22Rv1 (cell line): ENCODE measurements at regions not wholly inside any gene's neighbourhood (a gene's known extent, or its start where the extent isn't known, plus 50 kb on each side); places are given as distances from the start of the nearest gene placed in this dataset.
"Not testable (repeated sequence)": the region's sequence is repeated elsewhere in the genome, so short reads cannot be mapped to it uniquely, and the experiment has no call there.

Source experiments
- H3K27ac ChIP-seq: fragments of 450-650 bp; 2 replicates; pipeline ENCODE4 v1.5.1; 2017
- CTCF ChIP-seq: fragments of 450-650 bp; IDR thresholded peaks from 2 replicates; pipeline ENCODE4 v1.5.1; 2017; ENCODE audit warnings: mild to moderate bottlenecking
- ZFX ChIP-seq: fragments of 450-650 bp; IDR thresholded peaks from 2 replicates; pipeline ENCODE4 v1.6.1; 2017; ENCODE audit warnings: antibody characterized with exemption, borderline replicate concordance

GRCh38 chr4:55269470-55269869, 76.6 kb upstream of the SRD5A3 start:
- TF ChIP-seq CTCF, result no peak
- no peak for TF ChIP-seq ZFX

DNA sequence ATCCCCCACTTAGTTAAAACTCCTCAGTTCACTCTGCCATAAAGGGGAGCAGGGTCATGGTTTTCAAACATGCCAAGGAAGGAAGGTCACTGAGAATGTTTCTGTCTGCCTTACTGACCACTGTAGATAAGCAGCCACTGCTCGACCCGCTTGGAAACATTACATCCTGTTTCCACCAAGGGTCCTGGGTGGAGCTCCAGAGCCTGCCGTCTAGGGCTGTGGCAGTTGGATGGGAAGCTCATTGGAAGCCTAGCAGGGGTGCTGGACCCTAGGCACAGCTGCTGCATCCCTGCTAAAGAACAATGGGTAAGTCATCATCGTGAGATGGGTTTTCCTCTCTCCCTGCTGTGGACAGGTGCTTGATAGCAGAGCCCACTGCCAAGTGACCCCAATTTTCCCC, 76.0 kb upstream of the SRD5A3 start:
- TF ChIP-seq CTCF, result no peak
- no peak for TF ChIP-seq ZFX

More at GRCh38 chr4:55269470-55269869, 76.6 kb upstream of the SRD5A3 start:
- no peak overlapping the region for H3K27ac ChIP-seq

DNA sequence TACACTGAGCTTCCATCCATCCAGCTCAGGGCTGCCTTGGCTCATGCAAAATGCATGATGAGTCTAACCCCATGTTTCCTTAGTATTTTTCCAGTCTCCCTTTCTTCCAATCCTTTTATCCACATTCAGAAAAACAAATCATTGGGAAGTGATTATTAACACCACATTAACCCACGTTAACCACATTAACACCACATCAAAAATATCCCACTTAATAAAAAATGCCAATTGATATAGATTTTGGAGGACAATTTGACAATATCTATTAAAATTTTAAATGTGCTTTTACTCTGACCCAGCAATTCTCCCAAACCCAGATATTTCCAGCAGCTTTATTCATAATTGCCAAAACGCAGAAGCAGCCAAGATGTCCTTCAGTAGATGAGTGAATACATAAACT, 75.6 kb upstream of the SRD5A3 start:
- H3K27ac ChIP-seq, result no peak overlapping the region
- TF ChIP-seq CTCF (no peak), ZFX (no peak)

More for the DNA sequence above, 76.0 kb upstream of the SRD5A3 start:
- no peak overlapping the region for H3K27ac ChIP-seq

GRCh38 chr4:55272102-55272501, 73.9 kb upstream of the SRD5A3 start:
- TF ChIP-seq CTCF (no peak), ZFX (no peak)
- no peak overlapping the region for H3K27ac ChIP-seq

DNA sequence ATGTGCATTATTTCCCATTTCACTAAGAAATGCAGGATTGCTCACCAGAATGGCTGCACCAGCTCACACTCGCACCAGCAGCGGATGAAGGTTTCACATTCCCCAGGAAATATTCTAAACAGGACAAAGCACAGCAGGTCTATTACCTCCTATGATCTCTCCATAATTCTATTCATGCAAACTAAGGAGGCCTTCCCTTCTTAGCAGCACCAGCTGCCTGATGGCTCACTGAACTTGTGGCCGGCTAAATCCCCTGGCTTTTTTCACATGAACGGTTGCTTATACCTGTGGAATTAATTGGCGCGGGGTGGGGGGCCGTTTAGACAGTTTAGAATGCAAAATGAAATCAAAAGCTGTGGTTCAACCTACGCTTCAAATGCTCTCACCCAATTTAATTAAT, 73.5 kb upstream of the SRD5A3 start:
- H3K27ac ChIP-seq, result no peak overlapping the region
- TF ChIP-seq CTCF, result no peak
- TF ChIP-seq ZFX, result no peak

DNA sequence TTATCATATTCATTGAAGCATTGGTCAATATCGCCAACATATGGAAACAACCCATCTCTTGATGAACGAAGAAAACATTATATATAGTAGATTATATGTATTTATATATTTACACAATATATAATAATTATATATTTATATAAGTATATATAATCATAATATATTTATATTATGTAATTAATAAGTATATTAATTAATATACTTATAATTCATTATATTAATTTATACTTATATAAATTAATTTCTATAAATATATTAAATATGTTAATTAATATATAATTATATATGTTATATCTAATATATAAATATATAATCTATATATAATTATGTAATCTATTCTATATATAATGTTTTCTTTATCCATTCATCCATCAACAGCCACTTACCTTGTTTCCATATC, 69.0 kb upstream of the SRD5A3 start:
- no peak overlapping the region for H3K27ac ChIP-seq
- TF ChIP-seq ZFX (no peak), CTCF (no peak)

DNA sequence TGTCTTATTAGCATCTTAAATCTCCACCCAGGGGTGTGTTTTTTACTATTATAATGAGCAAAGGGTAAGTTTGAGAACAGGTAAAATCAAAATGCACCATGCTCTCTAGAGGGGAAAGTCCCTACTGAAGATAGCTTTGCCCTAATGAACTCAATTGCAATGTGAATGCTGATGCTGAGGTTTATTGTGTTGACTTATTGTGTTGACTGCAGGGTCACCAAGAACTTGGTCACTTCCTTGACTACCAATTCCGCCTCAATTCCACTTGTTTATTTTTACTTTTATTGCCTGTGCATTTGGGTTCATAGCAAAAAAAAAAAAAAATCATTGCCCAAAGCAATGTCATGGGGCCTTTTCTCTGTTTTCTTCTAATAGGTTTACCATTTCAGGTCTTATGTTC, 67.7 kb upstream of the SRD5A3 start:
- TF ChIP-seq ZFX, result no peak
- no peak for TF ChIP-seq CTCF
- no peak overlapping the region for H3K27ac ChIP-seq

GRCh38 chr4:55280474-55280873, 65.6 kb upstream of the SRD5A3 start:
- H3K27ac ChIP-seq, result not testable (repeated sequence)

DNA sequence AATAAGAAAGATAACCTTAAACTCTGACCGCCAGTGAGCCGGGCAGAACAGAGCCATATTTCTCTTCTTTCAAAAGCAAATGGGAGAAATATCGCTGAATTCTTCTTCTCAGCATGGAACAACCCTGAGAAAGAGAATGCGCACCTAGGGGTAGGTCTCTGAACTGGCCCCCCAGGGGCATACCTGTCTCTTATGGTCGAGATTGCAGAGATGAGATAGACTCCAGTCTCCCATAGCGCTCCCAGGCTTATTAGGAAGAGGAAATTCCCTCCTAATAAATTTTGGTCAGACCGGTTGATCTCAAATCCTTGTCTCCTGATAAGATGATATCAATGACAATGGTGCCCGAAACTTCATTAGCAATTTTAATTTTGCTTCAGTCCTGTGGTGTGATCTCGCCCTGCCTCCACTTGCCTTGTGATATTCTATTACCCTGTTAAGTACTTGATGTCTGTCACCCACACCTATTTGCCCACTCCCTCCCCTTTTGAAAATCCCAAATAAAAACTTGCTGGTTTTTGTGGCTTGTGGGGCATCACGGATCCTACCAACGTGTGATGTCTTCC, 64.8 kb upstream of the SRD5A3 start:
- H3K27ac ChIP-seq, result not testable (repeated sequence)
